Liver (tissue), 8 donors: ENCODE measurements at regions not wholly inside any gene's neighbourhood (a gene's known extent, or its start where the extent isn't known, plus 50 kb on each side); places are given as distances from the start of the nearest gene placed in this dataset.

Experiments
- DNase-seq: peaks from one replicate; pipeline ENCODE4 v3.0.0-alpha.2; 2017; ENCODE audit warnings: low spot score
- H3K27ac ChIP-seq, 2 donors: one replicate each; pipeline ENCODE4 v1.7.0; 2013; ENCODE audit warnings: inconsistent platforms in 2 of 2, low read length in 2 of 2, control low read depth in 1 of 2, low read depth in 1 of 2, mild to moderate bottlenecking in 1 of 2
- H3K27me3 ChIP-seq, 4 donors: one replicate each; pipeline versions ENCODE4 v1.6.1 to v1.7.0; 2013; ENCODE audit warnings: low read length in 3 of 4, inconsistent platforms in 1 of 4, mild to moderate bottlenecking in 1 of 4, moderate library complexity in 1 of 4; ENCODE audit not compliant: control insufficient read depth in 4 of 4, insufficient read depth in 4 of 4
- H3K36me3 ChIP-seq, 4 donors: one replicate each; pipeline versions ENCODE4 v1.6.1 to v1.7.0; 2013; ENCODE audit warnings: low read length in 3 of 4, mild to moderate bottlenecking in 3 of 4, low read depth in 1 of 4, moderate library complexity in 1 of 4; ENCODE audit not compliant: control insufficient read depth in 4 of 4, insufficient read depth in 3 of 4
- H3K4me1 ChIP-seq, 4 donors: one replicate each; pipeline versions ENCODE4 v1.6.1 to v1.7.0; 2013; ENCODE audit warnings: low read length in 3 of 4, mild to moderate bottlenecking in 3 of 4, moderate library complexity in 1 of 4; ENCODE audit not compliant: control insufficient read depth in 4 of 4, insufficient read depth in 4 of 4
- H3K4me3 ChIP-seq, 3 donors: one replicate each; pipeline versions ENCODE4 v1.6.1 to v1.7.0; 2013; ENCODE audit warnings: low read length in 3 of 3, control low read depth in 1 of 3, low read depth in 1 of 3, mild to moderate bottlenecking in 1 of 3
- H3K9ac ChIP-seq, 2 donors: one replicate each; pipeline ENCODE4 v1.7.0; 2013; ENCODE audit warnings: low read length in 2 of 2, mild to moderate bottlenecking in 2 of 2, moderate library complexity in 2 of 2, control low read depth in 1 of 2, low read depth in 1 of 2
- H3K9me3 ChIP-seq, 4 donors: one replicate each; pipeline versions ENCODE4 v1.6.1 to v1.7.0; 2013; ENCODE audit warnings: low read length in 3 of 4; ENCODE audit not compliant: control insufficient read depth in 4 of 4
- ATF3 ChIP-seq: IDR thresholded peaks from 2 replicates; pipeline ENCODE4 v1.6.1; 2016; ENCODE audit warnings: antibody characterized with exemption
- EGR1 ChIP-seq, 2 donors: IDR thresholded peaks; 2 replicates each; pipeline ENCODE4 v1.6.1; 2016 to 2018; ENCODE audit warnings: antibody characterized with exemption in 2 of 2, low read depth in 2 of 2
- FOXA1 ChIP-seq: IDR thresholded peaks from 2 replicates; pipeline ENCODE4 v1.6.1; 2016; ENCODE audit warnings: antibody characterized with exemption
- FOXA2 ChIP-seq: IDR thresholded peaks from 2 replicates; pipeline ENCODE4 v1.6.1; 2016; ENCODE audit warnings: antibody characterized with exemption
- GABPA ChIP-seq, 2 donors: IDR thresholded peaks in 1 of 2; conservative IDR thresholded peaks in 1 of 2; 2 replicates each; pipeline ENCODE4 v1.6.1; 2016; ENCODE audit warnings: antibody characterized with exemption in 2 of 2, mild to moderate bottlenecking in 1 of 2, moderate library complexity in 1 of 2
- HNF4A ChIP-seq, 2 donors: conservative IDR thresholded peaks; 2 replicates each; pipeline ENCODE4 v1.6.1; 2016; ENCODE audit warnings: antibody characterized with exemption in 2 of 2, mild to moderate bottlenecking in 2 of 2
- HNF4G ChIP-seq: IDR thresholded peaks from 2 replicates; pipeline ENCODE4 v1.6.1; 2016; ENCODE audit warnings: antibody characterized with exemption
- JUND ChIP-seq, 2 donors: IDR thresholded peaks; 2 replicates each; pipeline ENCODE4 v1.6.1; 2016; ENCODE audit warnings: antibody characterized with exemption in 2 of 2
- MAX ChIP-seq: IDR thresholded peaks from 2 replicates; pipeline ENCODE4 v1.6.1; 2016; ENCODE audit warnings: antibody characterized with exemption
- NR2F2 ChIP-seq: IDR thresholded peaks from 2 replicates; pipeline ENCODE4 v1.6.1; 2016; ENCODE audit warnings: antibody characterized with exemption
- RAD21 ChIP-seq, 2 donors: IDR thresholded peaks; 2 replicates each; pipeline ENCODE4 v1.6.1; 2016; ENCODE audit warnings: antibody characterized with exemption in 2 of 2, mild to moderate bottlenecking in 2 of 2
- REST ChIP-seq: IDR thresholded peaks from 2 replicates; pipeline ENCODE4 v1.6.1; 2016; ENCODE audit warnings: antibody characterized with exemption, mild to moderate bottlenecking
- RXRA ChIP-seq, 2 donors: IDR thresholded peaks; 2 replicates each; pipeline ENCODE4 v1.6.1; 2017 to 2018; ENCODE audit warnings: antibody characterized with exemption in 2 of 2, mild to moderate bottlenecking in 1 of 2
- SP1 ChIP-seq: IDR thresholded peaks from 2 replicates; pipeline ENCODE4 v1.6.1; 2018; ENCODE audit warnings: antibody characterized with exemption, mild to moderate bottlenecking
- TAF1 ChIP-seq: conservative IDR thresholded peaks from 2 replicates; pipeline ENCODE4 v1.6.1; 2016; ENCODE audit warnings: antibody characterized with exemption, mild to moderate bottlenecking
- YY1 ChIP-seq: IDR thresholded peaks from 2 replicates; pipeline ENCODE4 v1.6.1; 2016; ENCODE audit warnings: antibody characterized with exemption, mild to moderate bottlenecking
- WGBS: extraction: QIAGEN DNeasy Blood & Tissue Kit; methylation state at CpG from one replicate; pipeline ENCODE4 v1.1.7; 2013; 5-methylcytosine and 5-hydroxymethylcytosine counted together
- TF ChIP-seq, protein P1 (sequence below): fragments of 150-350 bp; IDR thresholded peaks from 2 replicates; pipeline ENCODE4 v1.5.1; 2017; ENCODE audit warnings: improper control_type of control experiment, low read depth, low read length; ENCODE audit not compliant: missing input control
- TF ChIP-seq, protein P2 (sequence below): IDR thresholded peaks from 2 replicates; pipeline ENCODE4 v1.6.1; 2016; ENCODE audit warnings: antibody characterized with exemption
- donor health status: healthy.
- donor health status: healthy.
- donor health status: healthy.
- donor health status: healthy.
- donor health status: healthy.

GRCh38 chr4:71081192-71081591 lies 87.7 kb downstream of the DCK start:
- Histone ChIP-seq H3K9me3 (no peaks in the 10 kb centered on the region), H3K4me1 (no peaks in the 10 kb centered on the region), H3K36me3 (no peaks in the 10 kb centered on the region), H3K4me3 (no peak overlapping the region), H3K27me3 (no peaks in the 10 kb centered on the region), H3K27ac (no peak overlapping the region), H3K9ac (no peak overlapping the region)
- DNase-seq: no peak
- TF ChIP-seq TAF1: no peak
- TF ChIP-seq SP1: no peak
- no peak for TF ChIP-seq FOXA2
- no peak for TF ChIP-seq HNF4G
- no peak for TF ChIP-seq MAX
- TF ChIP-seq HNF4A (conservative IDR thresholded peaks at IDR 0.05): no peak
- TF ChIP-seq NR2F2: no peak
- no peak for TF ChIP-seq RXRA (IDR thresholded peaks at IDR 0.05)
- TF ChIP-seq FOXA1: no peak
- TF ChIP-seq JUND (IDR thresholded peaks at IDR 0.05): no peak
- 69% methylated on average over 1 of the region's 1 CpG for WGBS

- Histone ChIP-seq H3K36me3 (no peaks in the 10 kb centered on the region), H3K9me3 (peaks cover 0 to 3% (median 0%) of the 10 kb centered on the region in 4 donors), H3K4me1 (no peaks in the 10 kb centered on the region), H3K27me3 (no peaks in the 10 kb centered on the region), H3K27ac (no peak overlapping the region), H3K9ac (no peak overlapping the region), H3K4me3 (no peak overlapping the region)
- no peak for DNase-seq
- TF ChIP-seq RXRA (IDR thresholded peaks at IDR 0.05) (no peak), EGR1 (IDR thresholded peaks at IDR 0.05; ENCODE audit: low read depth in 2 of 2) (no peak), FOXA2 (no peak), JUND (IDR thresholded peaks at IDR 0.05) (no peak), TAF1 (no peak), FOXA1 (no peak), REST (no peak), YY1 (no peak), HNF4A (conservative IDR thresholded peaks at IDR 0.05) (no peak), ATF3 (no peak), GABPA (IDR thresholded peaks at IDR 0.05 in 1 of 2, conservative IDR thresholded peaks at IDR 0.05 in 1 of 2) (no peak), RAD21 (IDR thresholded peaks at IDR 0.05) (no peak), SP1 (no peak), HNF4G (no peak), MAX (no peak), NR2F2 (no peak)
- TF ChIP-seq, protein P1, sequence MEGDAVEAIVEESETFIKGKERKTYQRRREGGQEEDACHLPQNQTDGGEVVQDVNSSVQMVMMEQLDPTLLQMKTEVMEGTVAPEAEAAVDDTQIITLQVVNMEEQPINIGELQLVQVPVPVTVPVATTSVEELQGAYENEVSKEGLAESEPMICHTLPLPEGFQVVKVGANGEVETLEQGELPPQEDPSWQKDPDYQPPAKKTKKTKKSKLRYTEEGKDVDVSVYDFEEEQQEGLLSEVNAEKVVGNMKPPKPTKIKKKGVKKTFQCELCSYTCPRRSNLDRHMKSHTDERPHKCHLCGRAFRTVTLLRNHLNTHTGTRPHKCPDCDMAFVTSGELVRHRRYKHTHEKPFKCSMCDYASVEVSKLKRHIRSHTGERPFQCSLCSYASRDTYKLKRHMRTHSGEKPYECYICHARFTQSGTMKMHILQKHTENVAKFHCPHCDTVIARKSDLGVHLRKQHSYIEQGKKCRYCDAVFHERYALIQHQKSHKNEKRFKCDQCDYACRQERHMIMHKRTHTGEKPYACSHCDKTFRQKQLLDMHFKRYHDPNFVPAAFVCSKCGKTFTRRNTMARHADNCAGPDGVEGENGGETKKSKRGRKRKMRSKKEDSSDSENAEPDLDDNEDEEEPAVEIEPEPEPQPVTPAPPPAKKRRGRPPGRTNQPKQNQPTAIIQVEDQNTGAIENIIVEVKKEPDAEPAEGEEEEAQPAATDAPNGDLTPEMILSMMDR: no peak
- TF ChIP-seq, protein P2, sequence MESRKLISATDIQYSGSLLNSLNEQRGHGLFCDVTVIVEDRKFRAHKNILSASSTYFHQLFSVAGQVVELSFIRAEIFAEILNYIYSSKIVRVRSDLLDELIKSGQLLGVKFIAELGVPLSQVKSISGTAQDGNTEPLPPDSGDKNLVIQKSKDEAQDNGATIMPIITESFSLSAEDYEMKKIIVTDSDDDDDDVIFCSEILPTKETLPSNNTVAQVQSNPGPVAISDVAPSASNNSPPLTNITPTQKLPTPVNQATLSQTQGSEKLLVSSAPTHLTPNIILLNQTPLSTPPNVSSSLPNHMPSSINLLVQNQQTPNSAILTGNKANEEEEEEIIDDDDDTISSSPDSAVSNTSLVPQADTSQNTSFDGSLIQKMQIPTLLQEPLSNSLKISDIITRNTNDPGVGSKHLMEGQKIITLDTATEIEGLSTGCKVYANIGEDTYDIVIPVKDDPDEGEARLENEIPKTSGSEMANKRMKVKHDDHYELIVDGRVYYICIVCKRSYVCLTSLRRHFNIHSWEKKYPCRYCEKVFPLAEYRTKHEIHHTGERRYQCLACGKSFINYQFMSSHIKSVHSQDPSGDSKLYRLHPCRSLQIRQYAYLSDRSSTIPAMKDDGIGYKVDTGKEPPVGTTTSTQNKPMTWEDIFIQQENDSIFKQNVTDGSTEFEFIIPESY: no peak
- WGBS: 76% methylated on average over 1 of the region's 1 CpG
Observed at GRCh38 chr4:71093745-71094144, 100.3 kb downstream of the DCK start.
